HG03439 (cell line): ENCODE measurements at regions not wholly inside any gene's neighbourhood (a gene's known extent, or its start where the extent isn't known, plus 50 kb on each side); places are given as distances from the start of the nearest gene placed in this dataset.
A peak's percentile ranks its signal among the peaks of the same experiment; 100 is the strongest.

Source experiments
- ATAC-seq: cut with Tn5 transposase; IDR thresholded peaks from one replicate; pipeline ENCODE4 v1.9.1; 2021; ENCODE audit warnings: mild to moderate bottlenecking, moderate library complexity; ENCODE audit not compliant: unreplicated experiment

- ATAC-seq, result no peak
Measured at GRCh38 chr10:29760138-29760900, 125.5 kb upstream of the SVIL start.

- ATAC-seq, result no peak
Measured at GRCh38 chr10:29757551-29758297, 123.0 kb upstream of the SVIL start.

GRCh38 chr10:29756451-29756850 lies 121.7 kb upstream of the SVIL start:
- ATAC-seq, result no peak

GRCh38 chr10:29753283-29753682 lies 118.5 kb upstream of the SVIL start:
- ATAC-seq, result no peak

GRCh38 chr10:29751684-29752083 lies 116.9 kb upstream of the SVIL start:
- no peak for ATAC-seq

GRCh38 chr10:29751240-29751639 lies 116.5 kb upstream of the SVIL start:
- no peak for ATAC-seq

- no peak for ATAC-seq
Measured at GRCh38 chr10:29749150-29749549, 114.4 kb upstream of the SVIL start.

GRCh38 chr10:29748109-29748650 lies 113.4 kb upstream of the SVIL start:
- no peak for ATAC-seq

GRCh38 chr10:29746080-29746797 lies 111.5 kb upstream of the SVIL start:
- no peak for ATAC-seq

- ATAC-seq, result no peak
Measured at GRCh38 chr10:29740981-29741545, 106.3 kb upstream of the SVIL start.

GRCh38 chr10:29738341-29738740 lies 103.6 kb upstream of the SVIL start:
- no peak for ATAC-seq

GRCh38 chr10:29737074-29737593 lies 102.4 kb upstream of the SVIL start:
- no peak for ATAC-seq

GRCh38 chr10:29736366-29737073 lies 101.7 kb upstream of the SVIL start:
- no peak for ATAC-seq

- ATAC-seq, result peak; percentile 81
Measured at GRCh38 chr10:29735628-29736365, 101.0 kb upstream of the SVIL start.

GRCh38 chr10:29734962-29735627 lies 100.3 kb upstream of the SVIL start:
- ATAC-seq, result peak; percentile 47

GRCh38 chr10:29734640-29734961 lies 99.8 kb upstream of the SVIL start:
- no peak for ATAC-seq

GRCh38 chr10:29733323-29733722 lies 98.6 kb upstream of the SVIL start:
- ATAC-seq, result no peak

- ATAC-seq, result no peak
Measured at GRCh38 chr10:29732918-29733317, 98.1 kb upstream of the SVIL start.

- no peak for ATAC-seq
Measured at GRCh38 chr10:29731760-29732159, 97.0 kb upstream of the SVIL start.
